Keratinocyte (primary cell): ENCODE measurements at regions not wholly inside any gene's neighbourhood (a gene's known extent, or its start where the extent isn't known, plus 50 kb on each side); places are given as distances from the start of the nearest gene placed in this dataset.

Source experiments
- CTCF ChIP-seq, 3 experiments: IDR thresholded peaks in 1 of 3; conservative IDR thresholded peaks in 1 of 3; optimal IDR thresholded peaks in 1 of 3; 2 replicates in 2 of 3; 3 replicates in 1 of 3; pipeline versions ENCODE3 to v1.5.1; 2011; ENCODE audit warnings: low read length in 3 of 3, mild to moderate bottlenecking in 3 of 3, moderate library complexity in 2 of 3, control low read depth in 1 of 3, inconsistent platforms in 1 of 3; ENCODE audit not compliant: insufficient read depth in 2 of 3; ENCODE audit errors: extremely low read depth in 1 of 3
- EZH2 ChIP-seq: IDR thresholded peaks from one replicate; pipeline ENCODE4 v1.6.1; 2012; ENCODE audit warnings: inconsistent platforms, mild to moderate bottlenecking, low read length, moderate library complexity

GRCh38 chr14:42563313-42563712 lies 956.6 kb downstream of the LRFN5 start:
- TF ChIP-seq CTCF (optimal IDR thresholded peaks at IDR 0.05 in 1 of 3, IDR thresholded peaks at IDR 0.05 in 1 of 3, conservative IDR thresholded peaks at IDR 0.05 in 1 of 3; ENCODE audit: extremely low read depth in 1 of 3, insufficient read depth in 2 of 3, low read length in 3 of 3), result no peak
- no peak for TF ChIP-seq EZH2
